ENCODE measurements at regions not wholly inside any gene's neighbourhood (a gene's known extent, or its start where the extent isn't known, plus 50 kb on each side); places are given as distances from the start of the nearest gene placed in this dataset.
"Not testable (repeated sequence)": the region's sequence is repeated elsewhere in the genome, so short reads cannot be mapped to it uniquely, and the experiment has no call there.

DNA sequence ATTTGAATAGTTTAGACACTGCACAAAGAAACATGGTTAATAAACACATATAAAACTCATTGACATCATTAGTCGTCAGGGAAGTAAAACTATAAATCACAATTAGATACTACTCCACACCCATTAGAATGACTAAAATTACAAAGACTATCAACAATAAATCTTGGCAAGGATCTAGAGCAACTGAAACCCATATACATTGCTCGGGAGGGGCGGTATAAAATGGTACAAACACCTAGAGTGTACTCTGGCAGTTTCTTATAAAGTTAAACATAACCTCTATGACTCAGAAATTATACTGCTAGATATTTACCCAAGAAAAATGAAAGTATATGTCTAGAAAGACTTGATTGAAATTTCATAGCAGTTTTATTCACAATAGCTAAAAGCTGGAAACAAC lies 434.2 kb downstream of the RWDD3 start:
- 68 to 75% methylated on average over 3 of the region's 3 CpGs for WGBS, 2 donors
- H3K4me3 ChIP-seq, result no peak overlapping the region
- H3K4me1 ChIP-seq, result no peaks in the 10 kb centered on the region
- no peak overlapping the region for H3K27ac ChIP-seq
- H3K27me3 ChIP-seq, result no peaks in the 10 kb centered on the region
- TF ChIP-seq POLR2AphosphoS5 (IDR thresholded peaks at IDR 0.05) (no peak), EP300 (IDR thresholded peaks at IDR 0.05) (no peak), CTCF (IDR thresholded peaks at IDR 0.05) (no peak), POLR2A (IDR thresholded peaks at IDR 0.05) (no peak)
- DNase-seq, result no peak
- no peak for ATAC-seq (ENCODE audit: low FRiP score in 2 of 2)
- H3K36me3 ChIP-seq, result no peaks in the 10 kb centered on the region
- H3K9me3 ChIP-seq, result peaks cover 0 to 9% (median 4%) of the 10 kb centered on the region in 4 donors

GRCh38 chr1:95669638-95670037 lies 435.6 kb downstream of the RWDD3 start:
- H3K4me1 ChIP-seq; H3K27me3 ChIP-seq; H3K9me3 ChIP-seq; H3K36me3 ChIP-seq; ATAC-seq (ENCODE audit: low FRiP score in 2 of 2); H3K4me3 ChIP-seq; H3K27ac ChIP-seq: not testable (repeated sequence)
- WGBS, 2 donors, result 94 to 95% methylated on average over 4 to 25 of the region's 29 CpGs
- peak in 1 of 2 donors; percentile 74 for DNase-seq

DNA sequence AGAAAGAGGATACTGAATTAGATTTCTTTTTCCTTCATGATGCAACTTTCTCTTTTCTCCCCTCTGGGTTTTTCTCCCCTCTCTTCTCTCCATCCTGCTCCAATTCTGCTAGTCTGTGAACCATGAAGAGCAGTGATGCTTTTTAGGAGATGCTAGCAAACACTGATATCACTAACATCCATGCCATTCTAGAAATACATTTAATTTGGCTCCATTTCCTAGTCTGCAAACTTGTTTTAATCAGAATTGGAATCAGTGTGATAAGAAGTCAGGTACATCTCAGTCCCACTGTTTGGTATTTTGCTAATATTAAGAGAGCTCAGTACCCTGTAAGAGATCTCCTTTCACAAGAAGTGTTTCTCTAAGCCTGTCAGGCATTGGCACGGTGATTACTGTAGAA lies 437.1 kb downstream of the RWDD3 start:
- H3K36me3 ChIP-seq, result no peaks in the 10 kb centered on the region
- 59 to 65% methylated on average over 1 of the region's 1 CpG for WGBS, 2 donors
- DNase-seq (no peak), ATAC-seq (ENCODE audit: low FRiP score in 2 of 2) (no peak)
- H3K27me3 ChIP-seq, result no peaks in the 10 kb centered on the region
- no peak overlapping the region for H3K4me3 ChIP-seq
- no peaks in the 10 kb centered on the region for H3K9me3 ChIP-seq
- H3K4me1 ChIP-seq, result no peaks in the 10 kb centered on the region
- no peak overlapping the region for H3K27ac ChIP-seq
- TF ChIP-seq CTCF (IDR thresholded peaks at IDR 0.05) (no peak), POLR2A (IDR thresholded peaks at IDR 0.05) (no peak), EP300 (IDR thresholded peaks at IDR 0.05) (no peak), POLR2AphosphoS5 (IDR thresholded peaks at IDR 0.05) (no peak)

GRCh38 chr1:95679262-95679661 lies 445.3 kb downstream of the RWDD3 start:
- no peak overlapping the region for H3K27ac ChIP-seq
- H3K4me1 ChIP-seq, result no peaks in the 10 kb centered on the region
- H3K36me3 ChIP-seq, result no peaks in the 10 kb centered on the region
- ATAC-seq (ENCODE audit: low FRiP score in 2 of 2), result no peak
- WGBS, 2 donors, result 88 to 90% methylated on average over 5 of the region's 5 CpGs
- no peaks in the 10 kb centered on the region for H3K27me3 ChIP-seq
- H3K4me3 ChIP-seq, result no peak overlapping the region
- no peak for DNase-seq
- H3K9me3 ChIP-seq, result no peaks in the 10 kb centered on the region
- TF ChIP-seq POLR2AphosphoS5 (IDR thresholded peaks at IDR 0.05) (no peak), EP300 (IDR thresholded peaks at IDR 0.05) (no peak), POLR2A (IDR thresholded peaks at IDR 0.05) (no peak), CTCF (IDR thresholded peaks at IDR 0.05) (no peak)

DNA sequence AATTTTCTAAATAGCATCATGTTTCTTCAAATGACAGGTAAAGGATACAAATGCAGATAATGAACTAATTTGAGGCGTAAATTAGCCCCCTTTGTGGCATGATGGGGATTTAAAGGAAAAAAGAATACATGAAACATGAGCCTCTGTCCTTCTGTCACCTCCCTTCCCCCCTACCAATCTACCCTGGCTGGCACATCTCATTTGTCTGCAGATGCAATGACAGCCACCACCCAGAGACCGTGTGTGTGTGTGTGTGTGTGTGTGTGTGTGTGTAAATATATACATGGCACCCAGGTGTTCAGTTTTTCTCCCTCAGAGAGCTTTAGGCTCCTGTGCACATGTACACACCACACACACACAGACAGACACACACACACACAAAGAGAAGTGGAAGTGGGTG lies 451.1 kb downstream of the RWDD3 start:
- no peak for DNase-seq
- Histone ChIP-seq H3K27ac (no peak overlapping the region), H3K4me1 (no peaks in the 10 kb centered on the region), H3K4me3 (no peak overlapping the region), H3K9me3 (no peaks in the 10 kb centered on the region), H3K27me3 (no peaks in the 10 kb centered on the region), H3K36me3 (no peaks in the 10 kb centered on the region)
- no peak for TF ChIP-seq CTCF (IDR thresholded peaks at IDR 0.05)
- ATAC-seq (ENCODE audit: low FRiP score in 2 of 2), result no peak
- WGBS, 2 donors, result 51 to 54% methylated on average over 2 of the region's 2 CpGs

DNA sequence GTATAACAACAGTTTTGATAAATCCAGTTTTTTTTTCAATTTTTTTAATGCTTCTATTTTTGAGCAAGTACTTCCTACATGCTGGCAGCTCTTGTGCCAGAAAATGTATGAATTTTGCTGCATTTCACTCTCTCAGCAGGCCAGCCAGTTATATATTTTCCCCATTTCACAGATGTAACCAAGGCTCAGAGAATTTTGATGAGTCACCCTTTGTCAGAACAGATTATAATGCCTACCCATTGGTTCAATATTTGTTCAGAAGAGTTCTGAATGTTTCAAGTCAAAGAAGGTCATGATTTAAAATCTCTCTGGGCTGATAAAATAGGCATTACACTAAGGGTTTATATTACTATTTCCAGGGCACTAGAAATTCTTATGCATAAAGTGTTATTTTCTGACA lies 452.2 kb downstream of the RWDD3 start:
- Histone ChIP-seq H3K4me3 (no peak overlapping the region), H3K9me3 (no peaks in the 10 kb centered on the region), H3K36me3 (no peaks in the 10 kb centered on the region), H3K27ac (no peak overlapping the region), H3K27me3 (no peaks in the 10 kb centered on the region), H3K4me1 (no peaks in the 10 kb centered on the region)
- TF ChIP-seq CTCF (IDR thresholded peaks at IDR 0.05) (no peak), POLR2A (IDR thresholded peaks at IDR 0.05) (no peak), POLR2AphosphoS5 (IDR thresholded peaks at IDR 0.05) (no peak), EP300 (IDR thresholded peaks at IDR 0.05) (no peak)
- no peak for DNase-seq
- ATAC-seq (ENCODE audit: low FRiP score in 2 of 2), result no peak

Measured in upper lobe of left lung (tissue), 6 donors.